HG02938 (cell line): ENCODE measurements at regions not wholly inside any gene's neighbourhood (a gene's known extent, or its start where the extent isn't known, plus 50 kb on each side); places are given as distances from the start of the nearest gene placed in this dataset.
"Not testable (repeated sequence)": the region's sequence is repeated elsewhere in the genome, so short reads cannot be mapped to it uniquely, and the experiment has no call there.

Experiments used
- ATAC-seq: cut with Tn5 transposase; IDR thresholded peaks from one replicate; pipeline ENCODE4 v1.9.1; 2021; ENCODE audit warnings: mild to moderate bottlenecking, moderate library complexity; ENCODE audit not compliant: unreplicated experiment

DNA sequence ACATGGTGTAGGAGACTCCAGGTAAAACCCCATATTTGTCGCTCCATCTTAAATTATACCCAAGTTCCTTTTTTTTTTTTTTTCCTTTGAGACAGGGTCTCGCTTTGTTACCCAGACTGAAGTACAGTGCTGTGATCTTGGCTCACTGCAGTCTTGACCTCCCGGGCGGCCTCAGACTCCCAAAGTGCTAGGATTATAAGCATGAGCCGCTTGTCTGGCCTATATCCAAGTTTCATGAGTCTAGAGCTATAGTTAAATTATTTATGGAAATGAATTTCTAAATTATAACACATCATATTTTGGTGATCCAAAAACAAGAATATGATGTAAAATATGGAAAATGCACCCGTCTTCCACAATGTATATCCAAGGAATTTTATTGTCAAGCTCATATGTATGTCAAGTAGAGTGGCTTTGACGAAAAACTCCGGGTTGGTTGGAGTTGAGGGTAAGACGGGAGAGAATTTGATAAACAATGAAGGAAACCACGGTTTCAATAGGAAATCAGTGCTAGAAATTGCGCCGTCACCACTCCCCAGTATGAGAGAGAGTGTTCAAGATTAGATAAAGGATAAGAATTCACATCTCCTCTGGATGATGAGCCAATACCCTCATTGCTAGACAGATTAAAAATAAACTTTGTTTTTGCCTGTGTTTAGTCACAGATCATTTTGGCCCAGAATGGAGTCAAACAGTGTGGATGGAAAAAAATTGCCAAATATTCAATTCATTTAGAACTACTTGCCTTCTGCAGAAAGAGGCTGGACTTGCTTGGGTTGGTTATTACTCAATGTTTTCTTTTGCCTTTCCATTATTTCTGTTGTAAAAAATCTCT is 209.2 kb upstream of the NR2F2 start:
- no peak for ATAC-seq

DNA sequence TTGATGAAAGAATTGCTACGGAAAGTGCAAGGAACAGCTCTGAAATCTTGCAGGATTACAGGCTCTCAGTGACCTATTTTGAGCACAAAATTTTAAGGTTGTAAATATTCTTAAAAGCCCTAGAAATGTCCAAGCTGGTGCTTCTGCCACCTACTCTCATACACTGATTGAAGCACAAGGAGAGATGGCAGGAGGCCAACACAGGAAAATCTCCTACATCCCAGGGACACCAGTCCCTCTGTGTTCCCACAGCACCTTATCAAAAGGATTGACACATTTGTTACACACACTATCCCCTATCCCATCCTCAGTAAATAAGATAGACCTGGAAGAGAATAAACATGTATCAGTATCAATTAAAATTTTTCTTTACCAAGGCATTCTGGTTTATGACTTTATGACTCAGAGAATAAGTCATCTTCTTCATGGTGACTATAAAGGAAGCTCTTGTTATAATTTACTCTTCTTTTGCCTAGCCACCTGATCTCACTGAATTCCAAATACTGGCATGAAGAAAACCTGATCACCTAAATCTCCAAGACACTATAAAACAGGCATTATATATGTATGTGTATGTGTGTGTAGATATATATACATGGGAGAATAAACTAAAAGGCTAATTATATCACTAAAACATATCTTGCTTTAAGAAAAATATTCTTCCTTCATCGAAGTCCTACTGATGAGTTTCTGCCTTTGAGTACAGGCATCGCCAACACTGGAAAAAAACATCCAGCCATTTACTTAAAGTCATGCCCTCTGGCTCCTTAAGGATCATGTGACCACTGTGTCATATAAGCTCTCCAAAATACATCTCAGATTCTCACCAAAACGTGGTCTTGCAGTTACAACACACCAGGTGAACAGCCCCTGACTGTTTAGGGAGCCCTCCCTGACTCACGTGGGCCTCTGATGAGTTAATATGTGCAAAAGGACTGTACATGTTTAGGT is 208.1 kb upstream of the NR2F2 start:
- ATAC-seq: no peak

DNA sequence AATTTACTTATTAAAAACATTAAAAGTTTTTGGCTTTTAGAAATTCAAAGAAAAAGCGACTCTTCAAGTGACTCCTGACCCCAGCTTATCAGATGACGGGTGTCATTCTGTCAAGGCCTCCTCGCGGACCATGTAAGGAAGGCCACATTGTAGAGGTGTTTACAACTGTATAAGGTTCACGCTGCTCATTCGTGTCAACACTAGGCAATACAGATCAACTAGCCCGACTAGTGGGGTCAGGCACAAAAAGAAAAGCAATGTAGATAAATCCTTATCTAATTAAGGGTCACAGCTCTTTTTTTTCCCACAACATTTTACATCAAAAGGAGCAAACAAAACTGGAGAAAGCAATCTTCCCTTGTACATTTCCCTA is 207.5 kb upstream of the NR2F2 start:
- no peak for ATAC-seq

DNA sequence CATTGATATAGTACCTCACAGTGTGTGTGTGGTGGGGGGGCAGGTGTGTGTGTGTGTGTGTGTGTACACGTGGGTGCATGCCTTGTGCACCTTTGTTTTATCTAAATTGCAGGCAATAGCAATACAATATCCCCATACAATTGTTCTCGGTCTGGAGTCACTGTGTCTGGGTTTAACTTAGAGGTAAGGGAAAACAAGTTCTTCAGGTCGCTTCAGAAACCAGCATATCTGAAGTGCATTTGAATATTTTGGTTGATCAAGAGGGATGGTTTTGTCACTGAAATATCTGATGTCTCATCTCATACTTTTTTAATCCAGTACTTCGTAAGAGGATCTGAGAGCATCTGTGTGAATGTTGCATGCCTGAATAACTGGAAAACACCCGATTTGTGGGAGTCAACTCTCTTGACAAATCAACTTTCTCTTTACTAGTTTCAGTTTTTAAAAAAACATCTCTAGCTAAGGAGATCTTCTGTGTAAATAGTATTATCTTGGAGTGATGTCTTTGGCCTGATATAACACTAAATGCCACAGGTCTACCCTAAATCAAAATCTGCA is 206.8 kb upstream of the NR2F2 start:
- no peak for ATAC-seq

GRCh38 chr15:96124436-96124835 is 206.1 kb upstream of the NR2F2 start:
- no peak for ATAC-seq

- ATAC-seq: no peak
Observed at GRCh38 chr15:96125721-96126415, 204.6 kb upstream of the NR2F2 start.

DNA sequence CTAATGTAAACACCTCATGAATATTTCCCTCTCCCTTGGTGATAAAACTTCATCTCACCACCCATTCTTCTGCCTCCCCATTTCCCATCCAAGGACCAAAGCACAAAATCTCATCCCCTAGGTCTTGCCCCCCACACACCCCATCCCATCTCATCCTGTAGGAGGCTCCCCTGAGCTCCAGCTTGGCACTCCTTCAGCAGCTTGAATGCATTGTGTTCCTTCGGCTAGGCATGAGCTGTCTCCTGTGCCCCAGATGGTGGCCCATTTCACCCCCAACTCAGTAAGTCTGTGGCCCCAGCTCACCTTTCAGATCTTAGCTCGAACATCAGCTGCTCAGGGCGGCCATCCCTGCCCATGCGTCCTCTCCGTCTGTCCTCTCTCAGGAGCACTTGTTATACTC is 203.6 kb upstream of the NR2F2 start:
- ATAC-seq: no peak

GRCh38 chr15:96130734-96131133 is 199.8 kb upstream of the NR2F2 start:
- no peak for ATAC-seq

- no peak for ATAC-seq
Observed at GRCh38 chr15:96132126-96132525, 198.4 kb upstream of the NR2F2 start.

- no peak for ATAC-seq
Observed at GRCh38 chr15:96135166-96136093, 195.1 kb upstream of the NR2F2 start.

- ATAC-seq: no peak
Observed at GRCh38 chr15:96138985-96139384, 191.5 kb upstream of the NR2F2 start.

GRCh38 chr15:96142498-96142897 is 188.0 kb upstream of the NR2F2 start:
- ATAC-seq: no peak

DNA sequence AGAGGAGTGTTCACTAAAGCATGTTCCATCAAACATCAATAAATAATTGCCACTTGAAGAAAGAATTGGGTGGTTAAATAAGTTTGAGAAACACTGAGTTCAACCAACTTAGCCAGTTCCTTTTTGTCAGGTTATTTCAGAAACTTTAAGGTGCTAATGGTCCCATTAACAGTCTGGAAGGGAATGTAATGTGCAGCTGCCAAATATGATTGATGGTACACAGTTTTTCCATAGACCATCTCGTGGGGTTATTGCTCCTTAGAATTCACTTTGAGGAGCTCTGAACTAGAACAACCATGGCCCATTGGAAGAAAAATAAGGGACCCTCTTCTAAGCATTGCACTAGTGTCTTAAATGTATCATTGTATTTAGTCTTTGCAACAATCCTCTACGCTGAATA is 185.8 kb upstream of the NR2F2 start:
- no peak for ATAC-seq

- no peak for ATAC-seq
Observed at GRCh38 chr15:96146726-96147125, 183.8 kb upstream of the NR2F2 start.

GRCh38 chr15:96147267-96147666 is 183.2 kb upstream of the NR2F2 start:
- no peak for ATAC-seq

- ATAC-seq: no peak
Observed at GRCh38 chr15:96150254-96150653, 180.2 kb upstream of the NR2F2 start.

DNA sequence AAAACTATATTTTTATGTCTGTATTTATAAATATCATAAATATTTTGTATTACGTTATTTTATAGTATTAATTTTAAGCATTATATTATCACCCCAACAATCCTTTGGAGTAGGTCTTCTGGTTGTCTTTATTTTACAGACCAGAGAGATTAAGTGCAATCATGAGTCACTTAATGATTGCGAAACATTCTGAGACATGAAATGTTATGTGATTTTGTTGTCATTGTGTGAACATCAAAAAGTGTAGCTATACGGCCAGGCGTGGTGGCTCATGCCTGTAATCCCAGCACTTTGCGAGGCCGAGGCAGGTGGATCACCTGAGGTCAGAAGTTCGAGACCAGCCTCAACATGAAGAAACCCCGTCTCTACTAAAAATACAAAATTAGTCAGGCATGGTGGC is 178.8 kb upstream of the NR2F2 start:
- not testable (repeated sequence) for ATAC-seq

DNA sequence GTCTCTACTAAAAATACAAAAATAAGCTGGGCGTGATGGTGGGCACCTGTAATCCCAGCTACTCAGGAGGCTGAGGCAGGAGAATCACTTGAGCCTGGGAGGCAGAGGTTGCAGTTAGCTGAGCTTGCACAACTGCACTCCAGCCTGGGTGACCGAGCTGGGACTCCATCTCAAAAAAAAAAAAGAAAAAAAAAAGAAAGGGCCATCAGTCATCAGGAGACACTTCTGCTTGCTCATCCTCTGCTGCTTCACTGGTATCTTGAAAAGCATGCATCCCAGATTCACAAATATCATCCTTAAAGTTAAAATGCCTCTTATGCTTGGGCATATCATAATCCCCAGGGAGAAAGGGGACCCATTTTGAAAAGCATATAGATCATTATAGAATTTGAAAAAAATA is 176.6 kb upstream of the NR2F2 start:
- ATAC-seq: no peak

GRCh38 chr15:96158938-96159337 is 171.6 kb upstream of the NR2F2 start:
- ATAC-seq: no peak

GRCh38 chr15:96160269-96160668 is 170.2 kb upstream of the NR2F2 start:
- no peak for ATAC-seq
